CD1c-positive myeloid dendritic cell (primary cell): ENCODE measurements at regions not wholly inside any gene's neighbourhood (a gene's known extent, or its start where the extent isn't known, plus 50 kb on each side); places are given as distances from the start of the nearest gene placed in this dataset.
A peak's percentile ranks its signal among the peaks of the same experiment; 100 is the strongest.

Experiments used
- DNase-seq: peaks from one replicate; pipeline ENCODE4 v3.0.0-alpha.2; 2016; ENCODE audit errors: extremely low spot score

DNA sequence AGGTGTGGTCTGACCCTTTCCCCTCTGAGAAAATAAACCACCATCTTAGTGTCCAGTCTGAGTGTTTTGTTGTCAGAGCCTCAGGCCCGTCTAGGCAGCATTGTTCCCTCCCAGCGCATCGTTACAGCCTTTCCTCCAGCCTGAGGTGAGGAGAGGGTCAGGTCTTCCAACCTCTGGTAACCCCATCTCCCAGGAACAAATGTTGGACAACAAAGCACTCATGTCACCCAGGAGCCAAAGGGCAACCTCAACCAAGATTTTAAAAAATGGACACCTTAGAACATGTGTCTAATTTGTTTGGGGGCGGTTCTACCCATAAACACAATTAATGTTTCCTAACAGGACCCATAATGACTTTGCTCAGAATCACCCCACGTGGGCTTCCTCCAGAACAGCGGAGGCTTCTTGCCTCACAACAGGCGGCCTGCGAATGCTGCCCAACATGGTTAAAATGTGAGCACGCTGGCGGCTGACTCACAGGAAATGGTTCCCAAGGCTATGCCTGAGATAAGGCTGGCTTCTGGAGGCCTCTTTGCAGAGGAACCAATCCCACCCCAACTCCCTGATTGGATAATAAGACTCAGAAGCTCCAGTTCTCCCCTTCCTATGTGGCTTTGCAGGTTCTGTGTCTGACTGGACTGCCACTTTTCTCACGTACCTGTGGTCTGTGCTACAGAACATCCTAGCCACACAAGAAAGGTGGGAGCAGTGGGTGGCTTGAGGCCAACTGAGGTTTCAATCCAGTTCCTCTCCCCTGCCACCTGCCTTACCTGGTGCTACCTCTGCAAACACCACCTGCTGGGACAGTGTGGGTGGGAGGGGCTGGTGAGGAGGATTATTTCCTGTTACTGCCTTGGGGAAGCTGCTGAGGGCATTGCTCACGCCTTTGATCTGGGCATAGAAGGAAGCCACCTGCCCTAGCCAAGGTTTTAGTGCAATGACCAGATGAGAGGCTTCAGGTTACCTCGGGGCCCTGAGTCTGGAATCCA is 108.8 kb downstream of the B3GNT2 start:
- peak; percentile 73 for DNase-seq

DNA sequence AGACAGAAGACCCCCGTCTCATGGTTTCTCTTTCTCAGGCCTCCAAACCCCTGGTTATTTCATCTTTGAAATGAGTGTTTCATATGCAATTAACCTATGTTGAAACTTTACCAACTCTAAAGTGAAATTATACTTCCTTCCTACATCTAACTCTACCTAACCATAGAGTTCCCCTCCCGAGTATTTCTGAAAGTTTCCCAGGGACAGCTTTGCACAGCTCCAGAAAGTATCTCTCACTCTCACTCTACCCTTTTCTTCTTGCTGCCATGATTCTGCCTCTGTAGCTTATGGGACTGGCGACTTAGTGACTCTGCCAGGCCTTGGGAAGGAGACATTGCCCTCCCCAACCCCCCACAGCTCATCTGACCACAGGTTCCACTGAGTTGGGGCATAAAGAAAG is 107.9 kb downstream of the B3GNT2 start:
- DNase-seq: no peak

DNA sequence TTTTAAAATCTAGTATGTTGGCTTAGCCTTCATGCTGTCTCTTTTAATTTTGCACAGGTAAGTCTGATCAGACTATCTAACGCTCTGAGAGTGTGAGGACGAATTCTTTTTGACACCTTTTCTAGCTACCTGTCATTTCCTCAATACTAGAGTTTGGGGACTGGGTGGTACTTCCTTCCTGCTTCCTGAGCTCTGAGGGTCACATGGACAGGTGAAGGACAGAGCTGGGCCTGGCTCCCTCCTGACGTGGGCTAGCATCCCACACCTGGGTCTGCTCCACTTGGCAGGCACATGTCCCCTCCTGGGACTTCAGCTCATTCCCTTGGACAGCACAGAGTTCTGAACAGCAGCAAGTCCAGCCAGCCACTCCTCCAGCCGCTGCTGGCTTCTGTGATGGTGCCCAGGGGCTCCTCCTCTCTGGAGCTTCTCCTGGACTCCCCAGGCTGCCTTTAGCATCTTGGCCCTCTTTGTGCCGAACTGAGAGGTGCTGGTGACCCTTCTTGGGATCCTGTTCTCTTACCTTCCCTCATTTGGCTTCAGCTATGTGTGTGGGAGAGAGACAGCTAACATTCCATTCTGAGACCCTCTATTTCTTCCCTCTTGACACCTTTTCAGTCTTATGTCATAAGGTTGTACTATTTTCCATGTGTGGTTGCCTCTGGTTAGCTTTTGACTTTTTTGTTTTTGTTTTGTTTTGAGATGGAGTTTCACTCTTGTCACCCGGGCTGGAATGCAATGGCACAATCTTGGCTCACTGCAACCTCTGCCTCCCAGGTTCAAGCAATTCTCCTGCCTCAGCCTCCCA is 106.9 kb downstream of the B3GNT2 start:
- DNase-seq: no peak

DNA sequence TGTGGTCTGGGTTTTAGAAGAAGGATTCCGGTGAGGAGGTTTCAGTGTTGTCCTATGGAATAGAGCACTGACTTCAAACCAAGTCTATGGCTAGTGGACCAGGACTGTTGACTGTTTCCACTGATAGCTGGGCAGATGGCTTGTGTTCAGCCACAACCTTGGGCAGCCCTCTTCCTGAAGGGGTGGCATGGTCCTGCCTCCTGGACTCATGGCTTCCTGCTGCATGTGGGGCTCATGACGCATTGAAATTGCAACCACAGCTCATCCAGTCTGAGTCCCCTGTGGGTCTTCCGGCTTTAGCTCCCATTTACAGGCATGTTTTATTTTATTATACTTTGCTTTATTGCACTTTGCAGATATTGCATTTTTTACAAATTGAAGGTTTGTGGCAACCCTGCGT is 105.0 kb downstream of the B3GNT2 start:
- no peak for DNase-seq

DNA sequence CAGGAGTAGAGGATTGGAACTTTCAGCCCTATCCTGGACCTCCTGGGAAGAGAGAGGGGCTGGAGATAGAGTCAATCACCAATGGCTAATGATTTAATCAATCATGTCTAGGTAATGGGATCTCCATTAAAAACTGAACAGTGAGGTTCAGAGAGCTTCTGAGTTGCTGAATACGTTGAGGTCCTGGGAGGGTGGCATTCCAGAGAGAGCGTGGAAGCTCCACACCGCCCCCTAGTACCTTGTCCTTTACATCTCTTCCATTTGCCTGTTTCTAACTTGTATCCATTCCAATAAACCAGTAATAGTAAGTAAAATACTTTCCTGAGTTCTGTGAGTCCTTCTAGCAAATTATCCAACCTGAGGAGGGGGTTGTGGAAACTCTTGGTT is 101.7 kb downstream of the B3GNT2 start:
- no peak for DNase-seq

DNA sequence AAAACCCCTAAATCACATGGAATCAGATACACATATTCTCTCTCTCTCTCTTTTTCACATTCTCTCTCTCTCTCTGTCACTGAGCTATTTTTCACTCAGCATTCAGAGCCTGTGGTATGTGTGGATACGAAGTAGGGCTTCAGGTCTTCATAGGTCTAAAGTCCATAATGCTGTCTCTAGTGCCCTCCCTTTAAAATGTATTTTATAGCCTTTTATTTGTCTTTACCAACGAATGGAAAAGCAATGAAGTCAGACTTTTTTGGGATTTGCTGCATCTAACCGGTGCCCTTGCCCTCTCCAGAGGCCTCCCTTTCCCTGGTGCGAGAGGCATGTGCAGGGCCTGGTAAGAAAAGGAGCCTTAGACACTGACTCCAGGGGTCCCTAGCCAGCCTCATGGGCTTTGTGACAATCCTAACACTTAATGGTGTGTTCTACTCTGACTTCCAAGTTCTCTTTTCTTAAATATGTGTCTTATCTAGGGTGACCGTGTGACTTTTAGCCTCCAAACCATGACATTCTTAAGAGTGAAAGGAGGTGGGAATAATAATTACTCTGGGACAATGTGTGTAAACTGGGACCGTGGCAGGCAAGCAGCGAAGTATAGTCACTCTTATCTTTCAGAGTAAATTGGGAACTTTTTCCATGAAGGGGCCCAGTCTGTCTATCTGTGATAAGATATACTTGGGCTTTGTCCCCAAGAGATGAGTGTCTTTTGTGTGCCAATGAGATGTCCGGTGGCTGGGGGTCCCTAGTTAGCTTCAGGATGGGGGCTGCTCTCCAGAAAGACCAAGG is 101.1 kb downstream of the B3GNT2 start:
- DNase-seq: no peak

DNA sequence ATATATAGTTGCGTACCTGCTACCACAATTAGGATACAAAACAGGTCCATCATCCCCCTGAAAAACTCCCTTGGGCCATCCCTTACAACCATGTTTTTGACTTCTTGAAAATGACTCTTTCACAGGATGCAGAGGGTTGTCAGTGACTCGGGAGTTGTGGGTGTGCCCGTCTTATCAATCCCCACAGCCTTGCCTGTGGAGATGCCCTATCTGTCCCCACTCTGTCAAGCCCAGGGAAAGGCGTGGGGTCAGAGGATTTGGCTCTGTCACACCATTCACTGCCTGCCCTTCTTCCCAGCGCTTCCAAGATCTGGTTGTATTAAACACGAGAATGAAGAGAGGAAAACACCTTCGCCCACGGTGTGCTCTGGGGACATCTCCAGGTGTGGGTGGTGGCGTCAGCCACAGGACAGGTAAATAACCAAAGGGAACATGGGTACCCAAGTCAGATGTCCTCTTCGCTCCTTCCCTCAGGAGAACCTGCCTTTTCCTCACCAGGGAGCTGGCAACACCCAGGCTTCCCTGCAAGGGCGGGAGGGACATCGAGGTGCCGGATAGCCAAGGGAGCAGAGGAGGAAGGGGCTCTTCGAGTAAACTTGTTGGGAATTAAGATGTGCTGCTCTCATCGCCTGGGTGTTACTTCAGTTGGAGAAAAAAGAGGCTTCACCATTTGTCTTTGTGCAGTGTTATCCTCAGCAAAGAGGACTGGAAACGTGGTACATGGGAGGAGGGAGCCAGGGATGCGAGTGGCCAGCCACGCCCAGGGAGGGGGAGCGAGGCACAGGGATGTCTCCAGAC is 100.3 kb downstream of the B3GNT2 start:
- no peak for DNase-seq

DNA sequence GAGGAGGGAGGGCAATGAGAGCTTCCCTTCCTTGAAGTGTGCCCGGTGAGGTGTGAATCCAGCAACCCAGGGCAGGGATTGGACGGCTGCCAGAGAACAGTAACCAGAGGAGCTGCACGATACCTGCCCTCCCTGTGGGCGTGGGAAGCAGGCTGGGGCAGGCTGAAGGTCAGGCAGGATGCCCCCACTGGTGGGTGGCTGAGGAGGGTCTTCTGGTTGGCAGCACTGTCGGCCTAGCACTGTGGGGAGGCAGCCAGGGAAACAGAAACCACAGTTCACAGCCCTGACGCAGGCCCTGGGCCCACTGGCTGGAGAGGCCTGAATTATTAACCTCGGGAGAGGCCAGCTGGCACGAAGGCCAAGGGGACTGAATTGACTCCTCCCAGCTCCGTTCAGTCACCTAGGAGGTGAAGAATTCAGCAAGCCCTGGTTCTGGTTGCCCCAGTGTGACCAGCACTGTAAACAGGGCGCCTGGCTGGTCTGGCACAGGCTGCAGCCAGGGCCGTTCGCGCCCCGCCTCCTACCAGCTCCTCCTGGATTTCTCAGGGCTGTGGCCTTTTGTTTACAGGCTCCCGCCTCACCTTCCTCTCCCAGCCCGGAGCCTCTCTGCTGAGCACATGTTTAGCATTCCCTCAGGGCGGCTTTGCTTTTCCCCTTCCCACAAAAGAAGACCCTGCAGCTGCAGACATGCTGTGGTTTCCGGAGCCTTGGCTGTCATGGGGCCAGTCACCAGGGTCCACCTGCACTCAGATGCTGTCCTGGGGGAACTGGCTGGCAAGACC is 97.8 kb downstream of the B3GNT2 start:
- no peak for DNase-seq

DNA sequence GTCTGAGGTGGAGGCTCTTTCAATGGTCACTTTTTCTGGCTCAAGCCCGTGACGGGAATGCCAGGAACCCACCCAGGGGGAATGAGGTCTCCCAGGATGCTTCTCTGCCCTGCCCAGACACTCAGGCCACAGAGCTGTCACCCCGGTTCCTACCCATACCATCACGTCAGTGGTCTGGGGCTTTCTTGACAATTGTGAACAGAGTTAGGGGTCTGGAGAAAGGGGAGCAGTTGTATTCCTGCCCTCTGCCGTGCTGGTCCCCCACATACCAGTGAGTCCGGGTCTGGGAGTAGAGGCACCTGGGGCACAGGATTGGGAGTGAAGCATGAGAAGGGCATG is 97.2 kb downstream of the B3GNT2 start:
- no peak for DNase-seq

DNA sequence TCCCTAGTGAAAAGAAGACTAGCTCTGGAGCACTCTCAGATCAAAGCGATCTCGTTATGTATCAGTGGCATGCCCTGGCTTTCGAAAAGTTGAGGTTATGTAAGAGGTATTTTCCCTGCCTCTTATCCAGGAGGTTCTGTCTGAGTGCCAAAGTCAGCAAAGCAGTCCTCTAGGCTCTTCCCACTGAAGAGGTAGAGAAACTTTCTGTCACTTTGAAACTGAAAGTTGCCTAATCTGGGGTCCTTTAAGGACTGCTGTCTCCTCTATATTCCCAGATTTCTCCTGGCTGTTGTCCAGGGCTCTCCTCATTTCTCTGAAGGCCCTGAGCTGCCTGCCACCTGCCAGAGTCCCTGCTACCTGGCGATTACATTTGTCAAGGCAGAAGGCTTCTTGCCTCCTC is 96.3 kb downstream of the B3GNT2 start:
- DNase-seq: no peak

DNA sequence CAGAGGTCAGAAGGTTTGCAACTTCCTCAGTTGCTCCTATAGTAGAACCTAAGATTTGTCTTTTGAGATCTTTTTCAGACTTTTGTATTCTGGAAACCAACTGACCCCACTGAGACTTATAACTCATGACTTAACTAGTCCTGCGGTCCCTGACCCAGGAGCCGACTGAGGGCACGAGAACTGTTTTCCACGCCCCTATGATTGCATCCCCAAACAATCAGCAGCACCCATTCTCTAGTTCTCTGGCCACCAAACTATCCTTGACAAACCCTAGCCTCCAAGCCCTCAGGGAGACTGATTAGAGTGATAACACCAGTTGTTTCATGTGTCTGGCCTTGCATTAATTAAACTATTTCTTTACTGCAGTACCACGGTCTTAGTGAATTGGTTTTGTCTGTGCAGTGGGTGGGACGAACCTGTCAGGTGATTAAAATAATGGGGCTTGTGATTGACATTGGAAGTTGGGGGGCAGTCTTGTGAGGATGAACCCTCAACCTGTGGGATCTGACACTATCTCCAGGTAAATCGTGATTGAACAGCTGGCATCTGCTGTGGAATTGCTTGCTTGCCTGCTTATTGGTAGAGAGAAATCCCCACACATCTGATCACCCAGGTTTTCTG is 95.7 kb downstream of the B3GNT2 start:
- no peak for DNase-seq

DNA sequence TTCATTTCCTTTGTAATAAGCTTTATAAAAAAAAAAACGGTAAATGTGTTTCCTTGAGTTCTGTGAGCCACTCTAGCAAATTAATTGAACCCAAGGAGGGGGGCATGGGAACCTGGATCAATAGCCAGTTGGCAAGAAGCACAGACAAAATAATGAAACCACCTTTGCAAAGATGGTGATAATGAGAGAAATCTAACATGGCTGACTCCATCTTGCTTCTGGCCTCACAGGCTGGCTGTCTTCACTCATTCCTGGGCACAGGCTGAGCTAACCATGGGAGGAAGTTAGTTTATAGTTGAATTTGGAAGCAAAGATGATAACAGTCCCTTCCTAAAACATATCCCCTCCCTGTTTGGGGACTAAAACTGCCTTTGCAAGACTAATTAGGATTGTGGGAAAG is 95.1 kb downstream of the B3GNT2 start:
- DNase-seq: no peak

DNA sequence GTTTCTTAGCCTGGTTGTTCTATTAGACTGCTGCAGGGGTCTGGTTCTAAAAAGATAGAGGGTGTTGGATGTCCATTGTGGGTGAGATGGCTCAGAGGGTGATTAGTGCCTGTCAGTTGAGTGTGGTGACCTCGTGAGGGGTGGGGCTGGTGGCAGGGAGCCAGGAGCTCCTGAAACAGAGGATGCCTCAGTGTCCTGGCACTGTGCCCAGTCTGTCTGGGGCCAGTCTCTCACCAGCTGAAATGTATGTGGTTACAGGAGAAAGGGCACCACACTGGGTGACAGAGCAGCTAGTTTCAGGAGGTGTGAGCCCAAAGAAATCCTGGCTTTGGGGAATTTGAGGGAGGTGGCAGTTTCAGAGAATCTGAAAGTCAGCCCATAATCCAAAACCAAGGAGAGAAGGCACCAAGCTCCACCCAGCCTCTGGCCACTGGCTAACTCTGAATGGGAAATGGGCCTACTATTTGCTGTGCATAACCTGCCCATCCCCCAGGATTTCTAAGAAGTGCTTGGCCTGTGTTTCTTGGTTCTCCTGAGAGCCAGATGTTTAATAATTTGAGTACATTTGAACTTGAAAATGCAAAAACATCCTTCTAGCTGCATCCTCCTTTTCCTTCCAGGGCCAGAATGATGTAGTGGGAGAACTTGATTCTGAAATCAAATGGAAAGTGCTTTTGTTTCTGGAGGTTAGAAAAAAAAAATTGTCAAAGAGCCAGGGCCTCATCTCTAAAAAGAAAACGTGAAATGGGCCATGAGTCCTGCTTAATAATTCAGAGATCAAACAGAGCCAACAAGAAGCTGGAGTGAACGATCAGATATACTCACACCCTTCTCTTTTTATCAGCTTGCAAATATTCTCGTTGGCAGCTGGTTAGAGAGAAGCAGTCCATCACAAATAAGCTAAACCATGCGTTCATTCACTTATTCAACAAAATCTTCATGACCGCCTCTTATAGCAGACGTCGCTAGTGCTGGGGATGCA is 92.3 kb downstream of the B3GNT2 start:
- peak; percentile 69 for DNase-seq

DNA sequence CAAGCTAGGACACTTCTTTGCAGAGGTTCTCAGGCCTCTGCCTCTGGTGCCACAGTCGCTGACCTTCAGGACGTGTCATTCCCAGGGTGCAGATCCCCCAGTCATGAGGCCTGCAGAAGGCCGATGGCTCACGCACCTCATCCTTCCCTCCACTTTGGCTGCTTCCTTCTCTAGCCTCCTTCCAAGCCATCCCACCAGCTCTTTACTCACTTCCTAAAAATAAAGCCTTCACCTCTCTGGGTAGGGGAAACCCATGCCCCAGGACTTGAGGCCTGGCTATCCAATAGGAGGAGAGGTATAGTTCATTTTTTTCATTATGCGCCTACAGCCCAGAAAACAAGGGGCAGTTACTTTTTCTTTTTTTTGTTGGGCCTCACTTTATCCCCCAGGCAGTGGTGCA is 91.4 kb downstream of the B3GNT2 start:
- peak; percentile 48 for DNase-seq

DNA sequence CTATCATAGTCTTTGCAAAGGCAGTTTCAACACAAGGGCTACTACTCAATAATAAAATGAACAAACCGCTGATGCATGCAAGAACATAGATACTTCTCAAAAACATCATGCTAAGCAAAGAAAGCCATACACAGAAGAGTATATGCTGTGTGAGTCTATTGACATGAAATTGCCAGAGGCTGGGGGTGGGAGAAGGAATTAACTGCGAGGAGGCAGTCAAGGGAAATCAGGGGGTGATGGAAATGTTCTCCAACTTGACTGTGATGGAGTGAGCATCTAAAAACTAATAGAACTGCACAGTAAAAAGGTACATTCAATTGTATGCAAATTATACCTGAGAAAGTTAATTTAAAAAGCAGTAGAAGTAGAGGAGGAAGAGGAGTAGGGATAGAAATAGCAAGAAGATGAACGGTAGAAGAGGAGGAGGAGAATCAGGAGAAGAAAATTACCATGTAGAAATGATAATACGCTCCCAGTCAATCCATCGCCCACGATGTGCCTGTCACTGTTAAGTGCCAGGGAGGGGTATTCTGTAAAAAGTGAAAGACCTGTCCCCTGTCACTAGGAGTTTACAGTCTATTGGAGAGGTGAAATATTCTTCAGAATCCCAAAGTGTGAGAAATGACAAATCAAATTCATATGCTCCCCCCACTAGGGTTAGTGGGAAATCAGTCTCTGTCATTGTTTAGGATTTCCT is 90.3 kb downstream of the B3GNT2 start:
- DNase-seq: no peak

DNA sequence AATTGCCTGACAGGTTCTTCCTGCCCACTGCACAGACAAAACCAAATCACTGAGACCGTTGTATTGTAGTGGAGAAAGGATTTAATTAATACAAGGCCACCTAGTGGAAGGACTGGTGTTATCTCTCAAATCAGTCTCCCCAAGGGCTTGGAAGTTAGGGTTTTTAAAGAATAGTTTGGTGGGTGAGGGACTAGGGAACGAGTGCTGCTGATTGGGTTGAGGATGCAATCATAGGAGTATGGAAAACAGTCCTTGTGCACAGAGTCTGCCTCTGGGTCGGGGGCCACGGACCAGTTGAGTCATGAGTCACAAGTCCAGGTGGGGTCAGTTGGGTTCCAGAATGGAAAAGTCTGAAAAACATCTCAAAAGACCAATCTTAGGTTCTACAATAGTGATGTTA is 89.1 kb downstream of the B3GNT2 start:
- no peak for DNase-seq

DNA sequence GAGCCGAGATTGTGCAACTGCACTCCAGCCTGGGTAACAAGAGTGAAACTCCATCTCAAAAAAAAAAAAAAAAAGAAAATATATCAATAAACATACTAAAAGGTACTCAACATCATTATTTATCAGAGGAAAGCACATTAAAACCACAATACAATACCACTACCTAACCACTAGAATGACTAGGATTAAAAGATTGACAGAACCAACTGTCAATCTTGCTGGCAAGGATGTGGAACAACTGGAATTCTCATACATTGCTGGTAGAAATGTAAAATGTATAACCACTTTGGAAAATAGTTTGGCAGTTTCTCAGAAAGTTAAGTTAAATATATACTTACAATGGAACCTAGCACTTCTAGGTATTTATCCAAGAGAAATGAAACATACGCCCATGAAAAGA is 88.6 kb downstream of the B3GNT2 start:
- DNase-seq: no peak

DNA sequence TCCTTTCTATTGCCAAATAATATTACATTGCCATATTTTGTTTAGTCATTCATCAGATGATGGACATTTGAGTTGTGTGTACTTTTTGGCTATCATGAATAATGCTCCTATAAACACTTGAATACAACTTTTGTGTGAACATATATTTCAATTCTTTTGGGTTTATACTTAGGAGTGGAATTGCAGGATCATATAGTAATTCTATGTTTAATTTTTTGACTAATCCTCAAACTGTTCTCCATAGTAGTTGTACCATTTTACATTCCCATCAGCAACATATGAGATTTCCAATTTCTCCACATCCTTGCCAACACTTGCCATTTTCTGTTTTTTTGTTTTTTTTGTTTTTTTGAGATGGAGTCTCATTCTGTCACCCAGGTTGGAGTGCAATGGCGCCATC is 87.2 kb downstream of the B3GNT2 start:
- no peak for DNase-seq
